AG10803 (cell line): ENCODE measurements at regions not wholly inside any gene's neighbourhood (a gene's known extent, or its start where the extent isn't known, plus 50 kb on each side); places are given as distances from the start of the nearest gene placed in this dataset.

Experiments used
- DNase-seq: peaks from one replicate; pipeline ENCODE4 v3.0.0; 2010; ENCODE audit warnings: low read depth
- H3K4me3 ChIP-seq: 2 replicates; pipeline ENCODE4 v1.5.1; 2011; ENCODE audit warnings: mild to moderate bottlenecking, low read length, control low read depth
- CTCF ChIP-seq: conservative IDR thresholded peaks from 2 replicates; pipeline ENCODE4 v1.5.1; 2011; ENCODE audit warnings: mild to moderate bottlenecking, low read length, control low read depth, inconsistent platforms

- TF ChIP-seq CTCF, result peak; percentile 65
- H3K4me3 ChIP-seq, result no peak overlapping the region; the same call in 1 of the 2 replicates
- peak; percentile 99 for DNase-seq
Measured at GRCh38 chr17:14737984-14738651, 437.2 kb downstream of the HS3ST3B1 start.

GRCh38 chr17:14736631-14737030 lies 435.8 kb downstream of the HS3ST3B1 start:
- no peak for TF ChIP-seq CTCF
- no peak overlapping the region for H3K4me3 ChIP-seq
- DNase-seq, result no peak

- DNase-seq, result no peak
- no peak overlapping the region for H3K4me3 ChIP-seq
- TF ChIP-seq CTCF, result no peak
Measured at GRCh38 chr17:14733376-14733775, 432.5 kb downstream of the HS3ST3B1 start.

- no peak overlapping the region for H3K4me3 ChIP-seq
- TF ChIP-seq CTCF, result no peak
- DNase-seq, result no peak
Measured at GRCh38 chr17:14732211-14732610, 431.3 kb downstream of the HS3ST3B1 start.

GRCh38 chr17:14731591-14731990 lies 430.7 kb downstream of the HS3ST3B1 start:
- no peak overlapping the region for H3K4me3 ChIP-seq
- TF ChIP-seq CTCF, result no peak
- DNase-seq, result no peak

- no peak for TF ChIP-seq CTCF
- no peak for DNase-seq
- no peak overlapping the region for H3K4me3 ChIP-seq
Measured at GRCh38 chr17:14730821-14731220, 429.9 kb downstream of the HS3ST3B1 start.

- no peak for TF ChIP-seq CTCF
Measured at GRCh38 chr17:14725729-14726128, 424.8 kb downstream of the HS3ST3B1 start.

More at GRCh38 chr17:14725729-14726128, 424.8 kb downstream of the HS3ST3B1 start:
- peak; percentile 17 for DNase-seq
- H3K4me3 ChIP-seq, result no peak overlapping the region
